ENCODE measurements at regions not wholly inside any gene's neighbourhood (a gene's known extent, or its start where the extent isn't known, plus 50 kb on each side); places are given as distances from the start of the nearest gene placed in this dataset.

DNA sequence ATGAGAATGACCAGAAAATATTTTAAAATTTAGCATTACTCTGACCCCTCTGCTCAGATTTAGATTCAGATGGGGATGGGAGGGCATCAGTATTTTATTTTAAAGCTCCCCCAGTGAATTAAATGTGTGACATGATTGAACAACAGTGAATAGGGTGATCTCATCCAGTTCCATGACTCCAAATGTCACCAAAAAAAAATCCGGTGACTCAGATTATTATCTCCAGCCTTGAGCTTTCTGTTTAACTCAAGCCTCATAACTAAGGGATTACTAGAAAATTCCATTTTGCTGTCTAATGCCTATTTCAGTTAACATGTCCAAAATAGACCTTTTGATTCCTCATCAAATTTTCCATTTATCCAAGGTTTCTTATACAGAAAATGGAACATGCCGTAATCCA lies 121.8 kb upstream of the TMEM47 start:
- TF ChIP-seq, protein P1, sequence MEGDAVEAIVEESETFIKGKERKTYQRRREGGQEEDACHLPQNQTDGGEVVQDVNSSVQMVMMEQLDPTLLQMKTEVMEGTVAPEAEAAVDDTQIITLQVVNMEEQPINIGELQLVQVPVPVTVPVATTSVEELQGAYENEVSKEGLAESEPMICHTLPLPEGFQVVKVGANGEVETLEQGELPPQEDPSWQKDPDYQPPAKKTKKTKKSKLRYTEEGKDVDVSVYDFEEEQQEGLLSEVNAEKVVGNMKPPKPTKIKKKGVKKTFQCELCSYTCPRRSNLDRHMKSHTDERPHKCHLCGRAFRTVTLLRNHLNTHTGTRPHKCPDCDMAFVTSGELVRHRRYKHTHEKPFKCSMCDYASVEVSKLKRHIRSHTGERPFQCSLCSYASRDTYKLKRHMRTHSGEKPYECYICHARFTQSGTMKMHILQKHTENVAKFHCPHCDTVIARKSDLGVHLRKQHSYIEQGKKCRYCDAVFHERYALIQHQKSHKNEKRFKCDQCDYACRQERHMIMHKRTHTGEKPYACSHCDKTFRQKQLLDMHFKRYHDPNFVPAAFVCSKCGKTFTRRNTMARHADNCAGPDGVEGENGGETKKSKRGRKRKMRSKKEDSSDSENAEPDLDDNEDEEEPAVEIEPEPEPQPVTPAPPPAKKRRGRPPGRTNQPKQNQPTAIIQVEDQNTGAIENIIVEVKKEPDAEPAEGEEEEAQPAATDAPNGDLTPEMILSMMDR (IDR thresholded peaks at IDR 0.05) = no peak
- TF ChIP-seq EZH2 (IDR thresholded peaks at IDR 0.05) = no peak

All from neural progenitor cell (in vitro differentiated cells).